ENCODE measurements at regions not wholly inside any gene's neighbourhood (a gene's known extent, or its start where the extent isn't known, plus 50 kb on each side); places are given as distances from the start of the nearest gene placed in this dataset.

GRCh38 chr5:5882706-5883105 lies 460.2 kb downstream of the ICE1 start:
- WGBS, result 68% methylated on average over 6 of the region's 6 CpGs
- Histone ChIP-seq H3K27me3 (replicated peaks; ENCODE audit: insufficient read depth) (no peaks in the 10 kb centered on the region), H3K4me1 (replicated peaks) (no peaks in the 10 kb centered on the region), H3K4me3 (no peak overlapping the region), H3K27ac (no peak overlapping the region), H3K36me3 (no peaks in the 10 kb centered on the region), H3K9me3 (no peaks in the 10 kb centered on the region)
- TF ChIP-seq CTCF (IDR thresholded peaks at IDR 0.05), result no peak
- TF ChIP-seq POLR2A (IDR thresholded peaks at IDR 0.05), result no peak
- no peak for TF ChIP-seq POLR2AphosphoS5 (IDR thresholded peaks at IDR 0.05)
- intact Hi-C loops (cut with DNase I), result loop anchor here (10.0 kb wide), 1 partner anchor 388 kb away; no protein-coding TSS in a partner anchor
- no peak for DNase-seq (ENCODE audit: low spot score)

GRCh38 chr5:5881294-5881693 lies 458.8 kb downstream of the ICE1 start:
- Histone ChIP-seq H3K4me3 (no peak overlapping the region), H3K27me3 (replicated peaks; ENCODE audit: insufficient read depth) (no peaks in the 10 kb centered on the region), H3K9me3 (no peaks in the 10 kb centered on the region), H3K4me1 (replicated peaks) (no peaks in the 10 kb centered on the region), H3K27ac (no peak overlapping the region), H3K36me3 (no peaks in the 10 kb centered on the region)
- DNase-seq (ENCODE audit: low spot score), result no peak
- intact Hi-C loops (cut with DNase I), result loop anchor here (10.0 kb wide), 1 partner anchor 386 kb away; no protein-coding TSS in a partner anchor
- no peak for TF ChIP-seq POLR2A (IDR thresholded peaks at IDR 0.05)
- TF ChIP-seq CTCF (IDR thresholded peaks at IDR 0.05), result no peak
- no peak for TF ChIP-seq POLR2AphosphoS5 (IDR thresholded peaks at IDR 0.05)
- 50% methylated on average over 5 of the region's 5 CpGs for WGBS

GRCh38 chr5:5880077-5880763 lies 457.7 kb downstream of the ICE1 start:
- no peak for TF ChIP-seq POLR2A (IDR thresholded peaks at IDR 0.05)
- TF ChIP-seq POLR2AphosphoS5 (IDR thresholded peaks at IDR 0.05), result no peak
- no peak for TF ChIP-seq CTCF (IDR thresholded peaks at IDR 0.05)
- Histone ChIP-seq H3K4me3 (no peak overlapping the region), H3K36me3 (no peaks in the 10 kb centered on the region), H3K27ac (no peak overlapping the region), H3K27me3 (replicated peaks; ENCODE audit: insufficient read depth) (no peaks in the 10 kb centered on the region), H3K9me3 (no peaks in the 10 kb centered on the region), H3K4me1 (replicated peaks) (no peaks in the 10 kb centered on the region)
- WGBS, result 87% methylated on average over 9 of the region's 9 CpGs
- intact Hi-C loops (cut with DNase I), result loop anchor here (10.0 kb wide), 1 partner anchor 385 kb away; no protein-coding TSS in a partner anchor
- DNase-seq (ENCODE audit: low spot score), result no peak

- intact Hi-C loops (cut with DNase I), result no loop called here
- DNase-seq (ENCODE audit: low spot score), result no peak
- no peaks in the 10 kb centered on the region for H3K9me3 ChIP-seq
- no peak overlapping the region for H3K4me3 ChIP-seq
- TF ChIP-seq POLR2AphosphoS5 (IDR thresholded peaks at IDR 0.05), result no peak
- TF ChIP-seq POLR2A (IDR thresholded peaks at IDR 0.05), result no peak
- no peak for TF ChIP-seq CTCF (IDR thresholded peaks at IDR 0.05)
- H3K27me3 ChIP-seq (replicated peaks; ENCODE audit: insufficient read depth), result no peaks in the 10 kb centered on the region
- no peaks in the 10 kb centered on the region for H3K4me1 ChIP-seq (replicated peaks)
- H3K27ac ChIP-seq, result no peak overlapping the region
- no peaks in the 10 kb centered on the region for H3K36me3 ChIP-seq
- WGBS, result 74% methylated on average over 4 of the region's 4 CpGs
Measured at GRCh38 chr5:5857396-5857795, 434.9 kb downstream of the ICE1 start.

GRCh38 chr5:5854087-5854486 lies 431.6 kb downstream of the ICE1 start:
- Histone ChIP-seq H3K27me3 (replicated peaks; ENCODE audit: insufficient read depth) (no peaks in the 10 kb centered on the region), H3K36me3 (no peaks in the 10 kb centered on the region), H3K27ac (no peak overlapping the region), H3K9me3 (no peaks in the 10 kb centered on the region), H3K4me1 (replicated peaks) (no peaks in the 10 kb centered on the region), H3K4me3 (no peak overlapping the region)
- 70% methylated on average over 2 of the region's 2 CpGs for WGBS
- intact Hi-C loops (cut with DNase I), result no loop called here
- TF ChIP-seq POLR2AphosphoS5 (IDR thresholded peaks at IDR 0.05) (no peak), POLR2A (IDR thresholded peaks at IDR 0.05) (no peak), CTCF (IDR thresholded peaks at IDR 0.05) (no peak)
- no peak for DNase-seq (ENCODE audit: low spot score)
